A549 (cell line): ENCODE measurements at regions not wholly inside any gene's neighbourhood (a gene's known extent, or its start where the extent isn't known, plus 50 kb on each side); places are given as distances from the start of the nearest gene placed in this dataset.

Experiments
- EP300 ChIP-seq, 2 experiments: fragments of >200 bp; sonication (Bioruptor Twin); formaldehyde crosslinking; IDR thresholded peaks; 2 replicates in 1 of 2; 3 replicates in 1 of 2; pipeline ENCODE4 v1.6.1; 2016 to 2017
- FOXS1 ChIP-seq: fragments of 250-450 bp; sonication (Bioruptor Pico); IDR thresholded peaks from 2 replicates; pipeline ENCODE4 v1.5.0; 2020; ENCODE audit warnings: mild to moderate bottlenecking, moderate library complexity
- HDAC2 ChIP-seq: fragments of 200-600 bp; sonication (generic); IDR thresholded peaks from 2 replicates; pipeline ENCODE4 v1.6.1; 2016
- JUN ChIP-seq, 2 experiments: fragments of >200 bp; sonication (Bioruptor Twin); formaldehyde crosslinking; IDR thresholded peaks; 2 replicates in 1 of 2; 3 replicates in 1 of 2; pipeline ENCODE4 v1.6.1; 2016 to 2017
- POLR2A ChIP-seq: IDR thresholded peaks from 2 replicates; pipeline ENCODE4 v1.6.1; 2012; ENCODE audit warnings: mild to moderate bottlenecking, low read length
- ZSCAN20 ChIP-seq: fragments of 250-450 bp; sonication (Bioruptor Pico); IDR thresholded peaks from 2 replicates; pipeline ENCODE4 v1.8.0; 2022; ENCODE audit warnings: mild to moderate bottlenecking, moderate library complexity
- TF ChIP-seq, protein P1 (sequence below): fragments of >200 bp; sonication (Bioruptor Twin); formaldehyde crosslinking; IDR thresholded peaks from 3 replicates; pipeline ENCODE4 v1.5.1; 2016

GRCh38 chr6:43870660-43871061 is 100.7 kb downstream of the VEGFA start:
- TF ChIP-seq POLR2A (no peak), EP300 (IDR thresholded peaks at IDR 0.05) (no peak), ZSCAN20 (CRISPR knock-in tag) (no peak), FOXS1 (no peak), JUN (IDR thresholded peaks at IDR 0.05) (no peak), HDAC2 (no peak)
- TF ChIP-seq, protein P1, sequence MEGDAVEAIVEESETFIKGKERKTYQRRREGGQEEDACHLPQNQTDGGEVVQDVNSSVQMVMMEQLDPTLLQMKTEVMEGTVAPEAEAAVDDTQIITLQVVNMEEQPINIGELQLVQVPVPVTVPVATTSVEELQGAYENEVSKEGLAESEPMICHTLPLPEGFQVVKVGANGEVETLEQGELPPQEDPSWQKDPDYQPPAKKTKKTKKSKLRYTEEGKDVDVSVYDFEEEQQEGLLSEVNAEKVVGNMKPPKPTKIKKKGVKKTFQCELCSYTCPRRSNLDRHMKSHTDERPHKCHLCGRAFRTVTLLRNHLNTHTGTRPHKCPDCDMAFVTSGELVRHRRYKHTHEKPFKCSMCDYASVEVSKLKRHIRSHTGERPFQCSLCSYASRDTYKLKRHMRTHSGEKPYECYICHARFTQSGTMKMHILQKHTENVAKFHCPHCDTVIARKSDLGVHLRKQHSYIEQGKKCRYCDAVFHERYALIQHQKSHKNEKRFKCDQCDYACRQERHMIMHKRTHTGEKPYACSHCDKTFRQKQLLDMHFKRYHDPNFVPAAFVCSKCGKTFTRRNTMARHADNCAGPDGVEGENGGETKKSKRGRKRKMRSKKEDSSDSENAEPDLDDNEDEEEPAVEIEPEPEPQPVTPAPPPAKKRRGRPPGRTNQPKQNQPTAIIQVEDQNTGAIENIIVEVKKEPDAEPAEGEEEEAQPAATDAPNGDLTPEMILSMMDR = no peak
